ENCODE measurements at regions not wholly inside any gene's neighbourhood (a gene's known extent, or its start where the extent isn't known, plus 50 kb on each side); places are given as distances from the start of the nearest gene placed in this dataset.

DNA sequence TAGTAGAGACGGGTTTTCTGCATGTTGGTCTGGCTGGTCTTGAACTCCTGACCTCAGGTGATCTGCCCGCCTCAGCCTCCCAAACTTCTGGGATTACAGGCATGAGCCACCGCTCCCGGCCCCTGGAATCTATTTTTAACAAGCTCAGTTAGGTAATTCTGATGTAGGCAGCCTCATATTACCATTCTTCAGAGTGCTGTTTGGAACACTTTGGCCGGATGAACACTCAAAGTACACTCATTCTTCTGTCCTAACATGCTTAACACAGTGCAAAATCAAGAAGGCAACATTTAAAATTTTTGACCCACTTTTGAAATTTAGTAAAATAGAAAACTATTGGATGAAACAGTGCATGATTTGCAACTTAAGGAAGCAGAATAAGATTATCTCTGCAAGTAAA is 586.7 kb upstream of the CHORDC1 start:
- DNase-seq: no peak

DNA sequence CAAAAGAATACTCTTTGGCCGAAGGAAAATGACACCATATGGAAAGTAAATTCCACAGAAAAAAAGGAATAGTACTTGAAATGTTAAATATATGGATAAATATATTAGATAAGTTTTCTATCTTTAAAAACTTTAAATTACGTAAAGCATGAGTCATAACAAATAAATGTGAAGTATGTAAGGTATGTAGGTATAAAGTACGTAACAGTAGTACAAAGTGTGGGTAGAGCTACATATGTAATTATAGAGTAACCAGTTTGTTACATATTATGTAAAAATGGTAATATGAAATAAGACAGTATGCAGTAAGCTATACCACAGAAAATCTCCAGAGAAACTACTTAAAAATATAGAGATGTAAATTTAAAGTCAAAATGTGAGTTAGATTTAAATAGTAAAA is 582.3 kb upstream of the CHORDC1 start:
- DNase-seq: no peak

DNA sequence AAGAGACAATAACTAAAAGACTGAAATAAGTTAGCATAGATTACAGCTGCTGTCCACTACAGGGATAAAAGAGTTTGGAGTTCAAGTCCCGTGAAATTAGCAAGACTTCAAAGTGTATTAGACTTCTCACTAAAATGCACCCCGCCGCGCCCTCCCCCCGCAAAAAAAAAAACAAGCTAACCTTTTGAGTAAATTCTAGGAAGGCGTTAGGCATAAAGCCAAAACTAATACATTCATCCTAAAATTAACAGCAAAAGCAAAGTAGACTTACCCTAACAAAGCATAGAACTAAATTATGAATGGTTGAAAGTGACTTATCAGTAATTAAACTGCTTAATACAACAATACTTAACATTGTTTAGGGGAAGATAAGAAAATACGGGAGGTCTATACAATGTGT is 581.0 kb upstream of the CHORDC1 start:
- no peak for DNase-seq

DNA sequence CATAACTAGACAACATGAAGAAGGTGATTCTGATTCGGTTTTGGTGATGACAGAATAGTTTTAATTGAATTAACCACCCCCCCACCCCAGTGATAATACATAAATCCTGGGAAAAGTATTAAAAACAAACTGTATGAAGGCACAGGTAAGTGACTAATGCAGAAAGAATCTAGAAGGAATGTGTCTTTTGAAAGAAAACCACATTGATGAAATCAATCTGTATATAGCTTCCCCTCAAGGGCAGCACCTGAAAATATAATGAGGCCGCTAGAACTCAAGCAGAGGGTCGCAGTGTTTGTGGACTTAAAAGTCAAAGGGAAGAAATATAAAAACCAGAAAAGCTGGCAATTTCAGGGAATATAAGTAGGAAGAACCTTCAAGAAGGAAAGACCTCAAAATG is 580.5 kb upstream of the CHORDC1 start:
- no peak for DNase-seq

DNA sequence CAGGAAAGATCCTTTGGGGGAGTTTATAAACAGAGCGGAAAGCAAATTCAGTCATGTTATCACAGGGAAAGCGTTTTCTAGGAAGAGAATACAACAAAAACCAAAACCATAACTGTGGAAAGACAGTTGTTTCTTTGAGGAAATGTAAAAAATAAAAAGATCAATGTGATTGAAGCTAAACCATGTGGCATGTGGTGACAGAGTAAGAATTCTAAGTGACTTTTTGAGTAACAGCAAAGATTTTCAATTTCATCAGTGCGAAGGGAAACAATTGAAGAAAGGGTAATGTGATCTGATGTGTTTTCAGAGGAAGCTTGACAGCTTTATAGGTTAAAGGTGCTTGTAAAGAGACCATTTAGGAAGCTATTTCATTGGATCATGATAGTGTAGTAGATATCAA is 575.9 kb upstream of the CHORDC1 start:
- no peak for DNase-seq

DNA sequence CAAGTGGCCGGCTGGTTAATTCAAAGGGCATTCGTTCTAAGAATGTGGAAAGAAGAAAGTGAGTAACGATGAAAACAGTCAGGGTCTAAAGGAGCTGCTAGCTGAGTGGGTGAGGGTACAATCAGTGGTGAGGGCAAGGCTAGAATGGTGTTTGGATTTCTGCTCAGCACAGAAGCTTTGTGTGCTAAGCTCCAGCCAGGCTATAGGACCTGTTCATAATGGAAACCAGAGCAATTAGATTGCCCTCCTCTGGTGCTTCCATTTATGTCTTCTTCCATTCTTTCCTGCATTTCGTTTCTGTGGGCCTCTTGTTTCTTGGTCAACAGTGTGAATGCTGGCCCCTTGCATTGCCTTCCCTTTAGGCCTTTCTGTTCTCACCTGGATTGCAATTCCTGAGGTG is 572.9 kb upstream of the CHORDC1 start:
- no peak for DNase-seq

DNA sequence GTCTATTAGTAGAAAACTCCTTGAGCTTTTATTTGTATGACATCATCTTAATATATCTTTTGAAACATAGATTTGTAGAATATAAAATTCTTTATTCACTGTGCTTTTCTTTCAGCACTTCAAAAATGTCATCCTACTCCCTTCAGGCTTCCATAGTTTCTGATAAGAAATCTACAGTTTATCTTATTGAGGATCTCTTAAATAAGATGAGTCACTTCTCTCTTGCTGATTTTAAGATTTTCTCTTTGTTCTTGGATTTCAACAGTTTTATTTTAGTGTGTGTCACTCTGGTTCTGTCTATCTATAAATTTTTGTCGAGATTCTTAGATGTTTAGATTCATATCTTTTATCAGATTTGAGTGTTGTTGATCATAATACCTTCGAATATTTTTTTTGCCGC is 566.1 kb upstream of the CHORDC1 start:
- DNase-seq: no peak

DNA sequence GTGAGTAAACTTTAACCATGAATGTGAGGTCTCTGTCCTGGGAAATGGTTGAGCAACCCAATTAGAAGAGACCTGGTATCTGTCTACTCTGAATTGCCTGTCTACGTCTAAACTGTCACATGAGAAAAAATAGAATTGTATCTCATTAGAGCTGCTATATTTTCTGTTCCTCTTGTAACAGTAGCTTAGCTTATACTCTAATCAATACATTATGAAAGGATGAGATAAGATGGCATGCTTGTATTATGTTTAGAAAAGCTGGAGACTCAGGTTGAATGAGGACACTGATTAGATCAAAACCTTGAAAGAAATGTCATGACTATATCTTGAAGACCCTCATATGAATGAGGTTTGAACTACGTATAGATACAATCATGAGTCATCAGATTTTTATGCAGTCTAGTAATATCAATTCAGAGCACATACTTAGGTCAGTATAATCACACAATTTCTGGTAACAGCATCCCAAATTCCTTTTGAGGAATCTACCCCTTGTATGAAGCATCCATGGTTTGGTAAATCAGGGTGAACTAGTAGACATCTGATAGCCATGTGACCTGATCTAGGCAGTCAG is 561.5 kb upstream of the CHORDC1 start:
- no peak for DNase-seq

DNA sequence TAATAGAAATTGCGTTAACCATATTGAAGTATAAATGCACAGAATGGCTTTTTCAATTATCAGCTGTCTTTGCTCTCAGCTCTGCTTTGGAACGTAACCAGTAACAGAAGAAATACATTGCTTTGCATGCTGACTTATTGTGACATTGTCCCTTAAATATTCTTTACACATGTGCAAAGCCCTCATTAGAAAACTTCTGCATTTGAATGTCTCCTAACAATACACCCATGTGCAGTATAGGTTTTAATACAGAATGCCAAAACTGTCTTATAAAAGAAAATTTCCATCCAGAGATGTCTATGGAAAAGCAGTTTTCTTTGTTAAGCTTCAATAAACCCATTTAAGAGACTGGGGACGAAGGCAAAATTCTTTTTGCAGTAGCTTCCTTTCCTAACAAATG is 560.3 kb upstream of the CHORDC1 start:
- no peak for DNase-seq

DNA sequence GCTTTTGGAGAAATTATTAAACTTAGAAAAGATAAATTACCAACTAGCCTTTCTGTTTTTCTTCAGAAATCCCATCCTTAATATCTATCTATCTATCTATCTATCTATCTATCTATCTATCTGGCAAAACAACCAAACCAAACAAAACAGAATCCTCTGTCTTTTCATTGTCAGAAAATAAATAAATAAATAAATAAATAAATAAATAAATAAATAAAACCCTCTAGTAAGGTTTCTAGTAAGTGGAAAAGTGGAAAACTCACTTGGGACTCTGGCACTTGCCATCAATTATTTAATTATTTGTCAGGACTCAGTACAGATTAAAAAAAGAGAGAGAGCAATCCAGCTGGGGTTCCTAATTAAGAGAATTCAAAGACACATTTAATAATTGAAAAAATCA is 556.2 kb upstream of the CHORDC1 start:
- DNase-seq: no peak

DNA sequence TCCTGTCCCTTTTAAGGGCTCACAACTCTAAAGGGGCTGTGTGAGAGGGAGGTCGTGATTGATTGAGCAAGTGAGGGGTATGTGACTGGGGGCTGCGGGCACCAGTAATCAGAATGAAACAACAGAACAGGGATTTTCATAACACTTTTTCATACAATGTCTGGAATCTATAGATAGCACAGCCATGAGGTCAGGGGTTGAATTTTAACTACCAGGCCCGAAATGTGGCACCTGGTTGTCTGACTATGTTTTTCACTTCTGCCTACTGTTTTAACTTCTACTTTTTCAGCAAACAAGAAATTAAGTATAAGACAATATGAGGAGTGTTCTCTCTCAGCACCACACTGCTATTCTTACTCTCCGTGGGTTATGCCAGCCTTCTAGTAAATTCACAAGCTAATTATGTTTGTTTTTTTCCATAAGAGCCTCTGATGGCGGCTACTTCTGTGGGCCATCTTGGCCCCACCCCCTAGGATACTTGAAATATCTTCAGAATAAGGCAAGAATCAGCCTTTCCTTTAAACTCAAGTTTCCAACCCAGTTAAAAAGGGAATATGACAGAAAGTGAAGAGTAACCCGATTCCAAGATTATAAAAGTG is 552.8 kb upstream of the CHORDC1 start:
- DNase-seq: no peak

DNA sequence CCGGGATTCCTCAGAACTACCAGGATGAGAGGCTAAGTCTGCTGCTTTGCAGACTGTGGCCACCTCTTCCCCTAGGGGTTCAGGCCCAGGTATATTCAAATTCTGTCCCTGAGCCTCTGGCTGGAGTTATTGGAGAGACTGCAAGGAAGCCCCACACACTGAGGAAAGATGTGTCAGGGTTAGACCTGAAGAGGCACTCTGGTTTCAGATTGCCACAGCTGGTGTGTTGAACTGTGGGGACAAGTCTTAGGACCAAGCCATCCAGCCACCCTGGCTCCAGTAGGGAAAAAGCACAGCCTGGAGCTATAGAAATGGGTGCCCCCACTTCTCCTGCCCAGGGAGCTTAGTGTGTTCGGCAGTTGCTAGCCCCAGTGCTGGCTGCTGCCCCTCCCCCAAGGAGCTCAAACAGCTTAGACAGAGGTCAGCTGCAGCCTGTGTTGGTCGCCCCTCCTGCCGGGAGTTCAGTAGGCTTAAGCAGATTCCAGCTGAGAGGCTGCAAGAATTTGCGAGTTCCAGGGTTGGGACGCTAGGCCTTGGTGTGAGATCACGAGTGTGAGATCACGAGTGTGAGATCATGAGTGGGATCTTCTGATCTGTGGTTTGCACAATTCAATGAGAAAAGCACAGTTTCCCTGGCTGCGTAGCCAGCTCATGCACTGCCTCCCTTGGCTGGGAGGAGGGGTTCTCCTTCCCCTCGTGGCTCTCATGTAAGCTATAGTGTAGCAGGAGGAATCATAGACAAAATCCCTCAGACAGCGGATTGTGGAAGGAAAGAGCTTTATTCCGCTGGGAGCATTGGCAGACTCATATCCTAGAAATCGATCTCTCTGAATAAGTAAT is 552.1 kb upstream of the CHORDC1 start:
- DNase-seq: peak; percentile 10 to 56

DNA sequence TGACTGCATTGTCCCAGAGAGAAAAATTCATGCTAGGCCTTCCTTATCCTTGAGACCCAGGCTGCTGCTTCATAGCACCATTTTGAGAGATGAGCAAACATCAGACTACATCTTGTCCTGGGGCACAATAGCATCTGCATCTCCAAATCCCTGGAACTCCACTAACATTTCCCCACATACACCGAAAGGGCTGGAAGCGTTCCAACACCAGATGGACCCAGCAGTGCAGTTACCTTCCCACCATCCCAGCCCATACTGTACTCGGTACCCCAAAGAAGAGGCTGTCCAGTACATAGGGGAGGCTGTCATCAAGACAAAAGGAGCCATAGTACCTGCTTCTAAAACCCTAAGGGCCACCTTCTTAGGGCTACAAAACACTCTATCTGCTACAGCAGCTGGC is 547.2 kb upstream of the CHORDC1 start:
- DNase-seq: no peak

DNA sequence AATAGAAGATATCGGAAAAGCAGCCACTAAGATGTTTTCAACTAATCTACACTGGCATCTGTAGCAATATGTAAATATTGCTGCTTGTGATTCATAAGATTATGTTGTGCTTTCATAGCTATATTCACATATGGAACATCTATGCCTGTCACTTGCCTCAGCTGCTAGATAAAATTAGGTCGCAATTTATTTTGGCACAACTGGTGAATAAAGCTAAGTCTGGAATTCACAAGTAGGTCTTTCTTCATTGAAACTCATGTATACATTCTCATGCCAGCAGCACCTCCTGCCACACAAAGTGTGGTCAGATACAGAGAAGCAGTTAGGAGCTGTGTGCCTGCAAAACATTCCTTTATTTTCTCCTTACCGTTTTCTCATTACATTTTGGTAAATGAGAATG is 543.3 kb upstream of the CHORDC1 start:
- no peak for DNase-seq

DNA sequence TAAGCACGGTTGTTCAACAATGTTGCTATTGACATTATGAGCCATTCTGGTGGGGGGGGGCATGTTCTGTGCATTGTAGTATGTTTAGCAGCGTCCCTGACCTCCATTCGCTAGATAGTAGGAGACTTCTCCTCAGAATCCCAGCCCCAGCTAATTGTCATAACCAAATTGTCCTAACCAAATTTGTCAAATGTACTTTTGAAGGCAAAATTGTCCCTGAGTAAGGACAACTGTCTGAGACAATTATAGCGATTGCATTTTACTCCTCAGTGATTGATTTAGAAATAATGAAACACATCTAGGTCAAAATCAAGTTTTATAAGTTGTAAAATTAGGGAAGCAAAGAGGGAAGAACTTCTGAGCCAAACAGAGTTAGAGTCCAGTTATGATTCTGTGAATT is 541.8 kb upstream of the CHORDC1 start:
- no peak for DNase-seq

DNA sequence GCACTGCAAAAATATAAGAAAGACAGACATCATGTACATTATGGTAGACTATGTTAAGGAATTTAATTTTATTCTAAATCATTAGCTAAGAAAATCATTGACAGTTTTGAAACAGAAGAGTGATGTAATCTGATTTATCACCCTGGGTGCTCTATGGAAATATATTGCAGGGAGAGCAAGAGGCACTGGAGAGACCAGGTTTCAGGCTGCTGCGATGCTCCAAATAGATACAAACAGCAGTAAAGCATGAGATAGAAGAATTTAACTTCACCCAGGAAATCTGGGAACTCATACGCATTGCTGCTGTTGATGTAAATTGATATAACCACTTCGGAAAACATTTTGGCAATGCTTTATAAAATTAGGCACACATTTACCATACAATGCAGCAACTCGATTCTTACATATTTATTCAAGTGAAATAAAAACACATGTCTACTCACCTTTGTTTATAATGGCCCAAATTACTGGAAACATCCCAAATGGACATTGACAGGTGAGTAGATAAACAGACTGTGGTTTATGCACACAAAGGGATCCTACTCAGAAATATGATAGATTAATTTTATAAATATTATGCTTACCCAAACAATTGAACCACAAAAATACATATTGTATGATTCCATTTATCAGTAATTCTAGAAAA is 535.1 kb upstream of the CHORDC1 start:
- DNase-seq: no peak

DNA sequence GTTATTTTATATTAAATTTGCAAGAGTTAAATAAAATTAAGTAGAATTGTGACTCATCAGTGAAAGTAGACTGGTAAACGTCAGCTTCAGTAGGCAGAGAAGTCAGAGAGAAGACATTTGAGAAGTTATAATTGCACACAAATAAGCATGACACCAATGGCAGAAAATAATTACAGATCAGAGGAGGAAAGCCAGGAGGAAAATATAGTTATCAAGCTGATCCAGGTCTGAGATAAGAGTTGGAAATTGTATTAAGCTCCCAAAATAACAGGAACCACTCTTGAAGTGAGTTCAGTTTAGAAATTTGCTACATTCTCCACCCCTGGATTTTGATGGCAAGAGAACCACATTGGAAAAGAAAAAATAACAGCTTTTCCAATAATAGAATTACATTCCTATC is 533.8 kb upstream of the CHORDC1 start:
- DNase-seq: no peak

DNA sequence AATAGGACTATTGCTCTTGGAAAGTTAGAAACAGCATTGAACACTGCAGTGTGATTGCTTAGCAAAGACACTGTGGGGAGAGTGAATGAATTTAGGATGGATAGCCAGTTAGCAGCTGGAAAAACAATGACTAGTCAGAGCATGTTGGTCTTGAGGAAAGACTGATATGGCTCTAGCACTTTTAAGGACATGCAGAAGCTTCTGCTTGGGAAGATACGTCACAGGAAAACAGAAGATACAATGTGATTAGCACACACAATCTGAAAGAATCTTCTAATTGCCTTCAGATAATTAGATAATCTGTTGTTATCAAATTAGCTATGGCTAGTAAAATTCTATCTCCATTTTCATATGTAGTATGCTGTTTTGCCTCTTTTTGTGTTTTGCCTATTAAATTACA is 530.7 kb upstream of the CHORDC1 start:
- no peak for DNase-seq

DNA sequence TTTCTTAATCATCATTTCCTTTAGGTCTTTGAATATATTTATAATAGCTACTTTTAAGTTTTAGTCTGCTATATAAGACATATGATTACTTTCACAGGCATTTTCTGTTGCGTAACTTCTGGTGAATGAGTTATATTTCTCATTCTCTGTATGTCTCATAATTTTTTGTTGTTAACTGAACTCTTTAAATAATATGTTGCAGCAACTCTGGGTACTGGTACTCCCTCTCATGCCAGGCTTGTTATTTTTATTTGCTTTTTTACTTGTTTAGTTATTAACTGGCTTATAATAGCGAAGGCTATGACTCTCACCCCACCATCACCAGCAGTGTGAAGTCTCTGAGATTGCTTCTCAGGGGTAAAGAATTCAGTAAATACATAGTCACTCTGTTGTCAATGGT is 524.2 kb upstream of the CHORDC1 start:
- no peak for DNase-seq

DNA sequence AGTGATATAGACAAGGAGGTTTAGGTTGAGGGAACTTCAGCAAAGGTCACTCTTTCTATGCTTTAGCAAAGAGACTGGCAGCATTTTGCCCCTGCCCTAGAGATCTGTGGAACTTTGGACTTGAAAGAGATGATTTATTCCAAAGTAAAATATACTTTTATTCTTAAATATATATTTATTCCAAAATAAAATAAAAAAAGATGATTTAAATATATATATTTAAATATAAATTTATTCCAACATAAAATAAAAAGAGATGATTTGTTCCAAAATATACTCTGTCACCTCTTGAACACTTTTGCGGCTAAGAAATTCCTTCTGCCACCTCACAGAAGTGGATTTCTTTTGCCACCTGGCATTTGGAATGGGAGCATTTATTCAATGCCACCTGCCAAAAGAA is 521.3 kb upstream of the CHORDC1 start:
- DNase-seq: no peak

DNA sequence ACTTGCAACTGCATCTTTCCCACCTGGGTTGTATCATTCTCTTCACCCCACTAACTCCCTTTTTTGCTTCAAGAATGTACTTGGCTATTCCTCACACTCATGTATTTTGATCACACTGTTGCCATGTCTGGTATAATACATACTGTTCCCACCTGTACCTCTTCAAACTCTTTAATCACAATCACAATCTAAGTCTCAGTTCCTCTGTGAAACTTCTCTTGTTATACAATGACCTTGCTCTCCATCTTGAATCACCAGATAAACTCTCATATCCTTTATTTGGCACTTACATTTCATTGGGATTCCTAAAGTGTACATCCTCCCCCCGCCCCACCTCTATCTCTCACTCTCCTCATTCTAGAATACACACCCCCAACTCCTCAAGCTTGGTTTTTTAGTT is 516.0 kb upstream of the CHORDC1 start:
- DNase-seq: no peak

DNA sequence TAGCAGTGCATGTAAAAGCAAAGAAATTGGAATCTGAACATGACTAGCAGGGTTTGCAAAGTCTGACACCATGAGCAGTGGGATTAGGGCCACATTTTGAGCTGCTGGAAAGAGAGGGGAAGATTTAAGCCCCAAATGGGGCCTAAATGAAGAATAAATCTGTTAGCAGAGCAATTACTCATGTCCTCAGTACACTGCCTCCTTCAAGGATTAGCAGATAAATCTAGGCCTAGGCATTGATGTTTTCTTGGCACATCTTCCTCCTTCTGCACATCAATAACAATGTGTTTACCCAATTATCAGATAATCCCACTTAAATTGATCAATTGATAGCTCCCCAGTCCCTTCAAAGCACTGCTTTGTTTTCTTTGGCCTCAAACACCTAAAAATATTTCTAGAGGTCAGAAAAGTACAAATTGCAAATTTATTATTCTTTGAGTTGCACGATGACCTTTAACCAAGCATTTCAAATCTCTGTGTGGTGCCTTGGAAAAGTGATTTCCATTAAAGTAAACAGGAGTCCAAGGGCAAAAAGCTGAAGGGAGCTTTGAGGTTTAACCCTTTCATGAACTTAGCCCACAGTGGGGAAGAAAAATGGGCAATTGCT is 514.7 kb upstream of the CHORDC1 start:
- no peak for DNase-seq

DNA sequence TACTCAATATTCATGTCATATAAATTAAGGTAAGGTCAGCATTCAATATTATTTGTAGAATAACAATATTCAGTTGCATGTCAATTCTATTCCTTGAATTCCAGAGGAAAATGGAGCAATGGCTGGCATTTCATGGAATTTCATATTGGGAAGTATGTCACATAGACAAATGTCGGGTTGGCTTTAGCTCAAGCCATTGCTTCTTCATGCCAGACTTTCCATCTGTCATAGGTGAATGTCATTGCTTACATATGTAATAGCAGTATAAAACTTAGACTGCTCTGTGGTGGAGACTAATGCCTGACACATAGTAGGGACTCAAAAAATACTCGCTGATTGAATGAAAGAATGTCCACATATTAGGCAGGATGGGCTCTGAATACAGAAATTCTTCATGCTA is 509.6 kb upstream of the CHORDC1 start:
- no peak for DNase-seq

DNA sequence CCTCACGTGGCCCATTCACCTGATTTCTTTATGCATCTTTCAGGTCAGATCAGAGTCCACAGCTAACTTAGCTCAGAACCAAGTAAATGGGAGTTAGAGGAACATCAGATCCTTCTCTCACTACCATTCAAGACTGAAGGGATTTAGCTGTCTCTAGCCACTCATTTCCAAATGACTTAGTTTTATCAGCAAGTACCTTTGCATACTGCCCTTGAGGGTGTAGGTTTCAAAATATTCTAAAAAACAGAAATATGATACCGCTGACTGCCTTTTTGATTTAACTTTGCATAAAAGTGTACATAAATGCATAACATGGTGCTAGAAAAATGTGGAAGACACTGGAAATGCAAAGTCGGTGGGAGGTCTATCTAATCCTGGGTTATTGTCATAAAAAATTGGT is 500.6 kb upstream of the CHORDC1 start:
- DNase-seq: no peak
